ENCODE measurements at regions not wholly inside any gene's neighbourhood (a gene's known extent, or its start where the extent isn't known, plus 50 kb on each side); places are given as distances from the start of the nearest gene placed in this dataset.

- Histone ChIP-seq H3K36me3 (ENCODE audit: control insufficient read depth in 2 of 3, insufficient read depth in 3 of 3, low read length in 3 of 3) (no peaks in the 10 kb centered on the region), H3K9ac (ENCODE audit: low read length in 3 of 3) (no peak overlapping the region), H3K9me3 (ENCODE audit: control insufficient read depth in 2 of 3, insufficient read depth in 1 of 3, low read length in 3 of 3) (no peaks in the 10 kb centered on the region), H3K4me3 (ENCODE audit: low read length in 3 of 3) (no peak overlapping the region), H3K27me3 (ENCODE audit: control insufficient read depth, insufficient read depth, low read length) (no peaks in the 10 kb centered on the region), H3K27ac (ENCODE audit: low read depth in 2 of 2, low read length in 2 of 2) (no peak overlapping the region), H3K4me1 (ENCODE audit: control insufficient read depth in 2 of 3, insufficient read depth in 2 of 3, low read depth in 1 of 3, low read length in 3 of 3) (no peaks in the 10 kb centered on the region)
- no peak for FAIRE-seq
- no peak for DNase-seq
- intact Hi-C loops (cut with DNase I): no loop called here
- TF ChIP-seq, protein P1, sequence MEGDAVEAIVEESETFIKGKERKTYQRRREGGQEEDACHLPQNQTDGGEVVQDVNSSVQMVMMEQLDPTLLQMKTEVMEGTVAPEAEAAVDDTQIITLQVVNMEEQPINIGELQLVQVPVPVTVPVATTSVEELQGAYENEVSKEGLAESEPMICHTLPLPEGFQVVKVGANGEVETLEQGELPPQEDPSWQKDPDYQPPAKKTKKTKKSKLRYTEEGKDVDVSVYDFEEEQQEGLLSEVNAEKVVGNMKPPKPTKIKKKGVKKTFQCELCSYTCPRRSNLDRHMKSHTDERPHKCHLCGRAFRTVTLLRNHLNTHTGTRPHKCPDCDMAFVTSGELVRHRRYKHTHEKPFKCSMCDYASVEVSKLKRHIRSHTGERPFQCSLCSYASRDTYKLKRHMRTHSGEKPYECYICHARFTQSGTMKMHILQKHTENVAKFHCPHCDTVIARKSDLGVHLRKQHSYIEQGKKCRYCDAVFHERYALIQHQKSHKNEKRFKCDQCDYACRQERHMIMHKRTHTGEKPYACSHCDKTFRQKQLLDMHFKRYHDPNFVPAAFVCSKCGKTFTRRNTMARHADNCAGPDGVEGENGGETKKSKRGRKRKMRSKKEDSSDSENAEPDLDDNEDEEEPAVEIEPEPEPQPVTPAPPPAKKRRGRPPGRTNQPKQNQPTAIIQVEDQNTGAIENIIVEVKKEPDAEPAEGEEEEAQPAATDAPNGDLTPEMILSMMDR (IDR thresholded peaks at IDR 0.05; ENCODE audit: borderline replicate concordance, extremely low read depth, insufficient read depth): no peak
These were observed 130.4 kb upstream of the RAI14 start for GRCh38 chr5:34525761-34526160.

- H3K27me3 ChIP-seq (ENCODE audit: control insufficient read depth, insufficient read depth, low read length): no peaks in the 10 kb centered on the region
- TF ChIP-seq, protein P1 (IDR thresholded peaks at IDR 0.05; ENCODE audit: borderline replicate concordance, extremely low read depth, insufficient read depth): no peak
- no peaks in the 10 kb centered on the region for H3K36me3 ChIP-seq (ENCODE audit: control insufficient read depth in 2 of 3, insufficient read depth in 3 of 3, low read length in 3 of 3)
- no peak overlapping the region for H3K27ac ChIP-seq (ENCODE audit: low read depth in 2 of 2, low read length in 2 of 2)
- no peak for DNase-seq
- H3K9me3 ChIP-seq (ENCODE audit: control insufficient read depth in 2 of 3, insufficient read depth in 1 of 3, low read length in 3 of 3): no peaks in the 10 kb centered on the region
- no peak overlapping the region for H3K4me3 ChIP-seq (ENCODE audit: low read length in 3 of 3)
- intact Hi-C loops (cut with DNase I): no loop called here
- no peak for FAIRE-seq
- H3K9ac ChIP-seq (ENCODE audit: low read length in 3 of 3): no peak overlapping the region
- no peaks in the 10 kb centered on the region for H3K4me1 ChIP-seq (ENCODE audit: control insufficient read depth in 2 of 3, insufficient read depth in 2 of 3, low read depth in 1 of 3, low read length in 3 of 3)
These were observed 129.3 kb upstream of the RAI14 start for GRCh38 chr5:34526682-34527305.

GRCh38 chr5:34529581-34530331 is 126.4 kb upstream of the RAI14 start:
- no peaks in the 10 kb centered on the region for H3K9me3 ChIP-seq (ENCODE audit: control insufficient read depth in 2 of 3, insufficient read depth in 1 of 3, low read length in 3 of 3)
- H3K27me3 ChIP-seq (ENCODE audit: control insufficient read depth, insufficient read depth, low read length): no peaks in the 10 kb centered on the region
- no peaks in the 10 kb centered on the region for H3K36me3 ChIP-seq (ENCODE audit: control insufficient read depth in 2 of 3, insufficient read depth in 3 of 3, low read length in 3 of 3)
- no peak overlapping the region for H3K4me3 ChIP-seq (ENCODE audit: low read length in 3 of 3)
- FAIRE-seq: no peak
- no peak overlapping the region for H3K27ac ChIP-seq (ENCODE audit: low read depth in 2 of 2, low read length in 2 of 2)
- no peak for DNase-seq
- intact Hi-C loops (cut with DNase I): no loop called here
- peaks cover 0 to 2% (median 0%) of the 10 kb centered on the region in 3 donors for H3K4me1 ChIP-seq (ENCODE audit: control insufficient read depth in 2 of 3, insufficient read depth in 2 of 3, low read depth in 1 of 3, low read length in 3 of 3)
- H3K9ac ChIP-seq (ENCODE audit: low read length in 3 of 3): no peak overlapping the region
- TF ChIP-seq, protein P1 (IDR thresholded peaks at IDR 0.05; ENCODE audit: borderline replicate concordance, extremely low read depth, insufficient read depth): no peak
